ENCODE measurements at regions not wholly inside any gene's neighbourhood (a gene's known extent, or its start where the extent isn't known, plus 50 kb on each side); places are given as distances from the start of the nearest gene placed in this dataset.
A peak's percentile ranks its signal among the peaks of the same experiment; 100 is the strongest.

- Mint-ChIP-seq H3K4me3 (no peak overlapping the region), H3K27ac (no peak overlapping the region), H3K27me3 (ENCODE audit: low read depth) (no peaks in the 10 kb centered on the region), H3K4me1 (no peaks in the 10 kb centered on the region), H3K36me3 (no peaks in the 10 kb centered on the region), H3K9me3 (no peaks in the 10 kb centered on the region)
- DNase-seq (ENCODE audit: low spot score) (no peak), ATAC-seq (no peak)
- CTCF ChIA-PET = no interaction called here
- TF ChIP-seq JAZF1 (CRISPR knock-in tag; IDR thresholded peaks at IDR 0.05) = no peak
- no peak for TF ChIP-seq ZBTB21 (CRISPR knock-in tag; IDR thresholded peaks at IDR 0.05; ENCODE audit: borderline replicate concordance)
- TF ChIP-seq ELF4 (CRISPR knock-in tag; IDR thresholded peaks at IDR 0.05; ENCODE audit: low read depth) = no peak
- no peak for TF ChIP-seq SOX15 (CRISPR knock-in tag; IDR thresholded peaks at IDR 0.05)
- TF ChIP-seq, protein P1, sequence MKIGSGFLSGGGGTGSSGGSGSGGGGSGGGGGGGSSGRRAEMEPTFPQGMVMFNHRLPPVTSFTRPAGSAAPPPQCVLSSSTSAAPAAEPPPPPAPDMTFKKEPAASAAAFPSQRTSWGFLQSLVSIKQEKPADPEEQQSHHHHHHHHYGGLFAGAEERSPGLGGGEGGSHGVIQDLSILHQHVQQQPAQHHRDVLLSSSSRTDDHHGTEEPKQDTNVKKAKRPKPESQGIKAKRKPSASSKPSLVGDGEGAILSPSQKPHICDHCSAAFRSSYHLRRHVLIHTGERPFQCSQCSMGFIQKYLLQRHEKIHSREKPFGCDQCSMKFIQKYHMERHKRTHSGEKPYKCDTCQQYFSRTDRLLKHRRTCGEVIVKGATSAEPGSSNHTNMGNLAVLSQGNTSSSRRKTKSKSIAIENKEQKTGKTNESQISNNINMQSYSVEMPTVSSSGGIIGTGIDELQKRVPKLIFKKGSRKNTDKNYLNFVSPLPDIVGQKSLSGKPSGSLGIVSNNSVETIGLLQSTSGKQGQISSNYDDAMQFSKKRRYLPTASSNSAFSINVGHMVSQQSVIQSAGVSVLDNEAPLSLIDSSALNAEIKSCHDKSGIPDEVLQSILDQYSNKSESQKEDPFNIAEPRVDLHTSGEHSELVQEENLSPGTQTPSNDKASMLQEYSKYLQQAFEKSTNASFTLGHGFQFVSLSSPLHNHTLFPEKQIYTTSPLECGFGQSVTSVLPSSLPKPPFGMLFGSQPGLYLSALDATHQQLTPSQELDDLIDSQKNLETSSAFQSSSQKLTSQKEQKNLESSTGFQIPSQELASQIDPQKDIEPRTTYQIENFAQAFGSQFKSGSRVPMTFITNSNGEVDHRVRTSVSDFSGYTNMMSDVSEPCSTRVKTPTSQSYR (CRISPR knock-in tag; IDR thresholded peaks at IDR 0.05) = no peak
- TF ChIP-seq, protein P2, sequence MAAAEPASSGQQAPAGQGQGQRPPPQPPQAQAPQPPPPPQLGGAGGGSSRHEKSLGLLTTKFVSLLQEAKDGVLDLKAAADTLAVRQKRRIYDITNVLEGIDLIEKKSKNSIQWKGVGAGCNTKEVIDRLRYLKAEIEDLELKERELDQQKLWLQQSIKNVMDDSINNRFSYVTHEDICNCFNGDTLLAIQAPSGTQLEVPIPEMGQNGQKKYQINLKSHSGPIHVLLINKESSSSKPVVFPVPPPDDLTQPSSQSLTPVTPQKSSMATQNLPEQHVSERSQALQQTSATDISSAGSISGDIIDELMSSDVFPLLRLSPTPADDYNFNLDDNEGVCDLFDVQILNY (CRISPR knock-in tag; IDR thresholded peaks at IDR 0.05) = no peak
- TF ChIP-seq TP53 (CRISPR knock-in tag; IDR thresholded peaks at IDR 0.05) = no peak
- POLR2A ChIA-PET = no interaction called here
These were observed 162.5 kb upstream of the TMEFF2 start for GRCh38 chr2:192357217-192357616.

- H3K27ac Mint-ChIP-seq = no peak overlapping the region
- ChIA-PET CTCF (no interaction called here), POLR2A (no interaction called here)
- peaks cover 5% of the 10 kb centered on the region; the same call in 1 of the 2 replicates for H3K4me1 Mint-ChIP-seq
- ATAC-seq = peak; percentile 53; the same call in 1 of the 2 replicates
- H3K4me3 Mint-ChIP-seq = no peak overlapping the region
- no peaks in the 10 kb centered on the region for H3K9me3 Mint-ChIP-seq
- no peaks in the 10 kb centered on the region for H3K36me3 Mint-ChIP-seq
- TF ChIP-seq OVOL2 (CRISPR knock-in tag; IDR thresholded peaks at IDR 0.05; ENCODE audit: borderline replicate concordance) (no peak), FOXK1 (CRISPR knock-in tag; IDR thresholded peaks at IDR 0.05) (no peak), ESRRA (CRISPR knock-in tag; IDR thresholded peaks at IDR 0.05; ENCODE audit: borderline replicate concordance) (no peak), GABPB1 (CRISPR knock-in tag; IDR thresholded peaks at IDR 0.05) (no peak), ZMAT4 (CRISPR knock-in tag; IDR thresholded peaks at IDR 0.05) (no peak), FOXJ3 (CRISPR knock-in tag; IDR thresholded peaks at IDR 0.05; ENCODE audit: borderline replicate concordance) (no peak), ZBTB43 (CRISPR knock-in tag; IDR thresholded peaks at IDR 0.05) (no peak), ATF3 (CRISPR knock-in tag; conservative IDR thresholded peaks at IDR 0.05) (no peak), E2F1 (CRISPR knock-in tag; IDR thresholded peaks at IDR 0.05) (no peak), GRHL2 (CRISPR knock-in tag; IDR thresholded peaks at IDR 0.05; ENCODE audit: insufficient replicate concordance, severe bottlenecking) (no peak)
- TF ChIP-seq, protein P3, sequence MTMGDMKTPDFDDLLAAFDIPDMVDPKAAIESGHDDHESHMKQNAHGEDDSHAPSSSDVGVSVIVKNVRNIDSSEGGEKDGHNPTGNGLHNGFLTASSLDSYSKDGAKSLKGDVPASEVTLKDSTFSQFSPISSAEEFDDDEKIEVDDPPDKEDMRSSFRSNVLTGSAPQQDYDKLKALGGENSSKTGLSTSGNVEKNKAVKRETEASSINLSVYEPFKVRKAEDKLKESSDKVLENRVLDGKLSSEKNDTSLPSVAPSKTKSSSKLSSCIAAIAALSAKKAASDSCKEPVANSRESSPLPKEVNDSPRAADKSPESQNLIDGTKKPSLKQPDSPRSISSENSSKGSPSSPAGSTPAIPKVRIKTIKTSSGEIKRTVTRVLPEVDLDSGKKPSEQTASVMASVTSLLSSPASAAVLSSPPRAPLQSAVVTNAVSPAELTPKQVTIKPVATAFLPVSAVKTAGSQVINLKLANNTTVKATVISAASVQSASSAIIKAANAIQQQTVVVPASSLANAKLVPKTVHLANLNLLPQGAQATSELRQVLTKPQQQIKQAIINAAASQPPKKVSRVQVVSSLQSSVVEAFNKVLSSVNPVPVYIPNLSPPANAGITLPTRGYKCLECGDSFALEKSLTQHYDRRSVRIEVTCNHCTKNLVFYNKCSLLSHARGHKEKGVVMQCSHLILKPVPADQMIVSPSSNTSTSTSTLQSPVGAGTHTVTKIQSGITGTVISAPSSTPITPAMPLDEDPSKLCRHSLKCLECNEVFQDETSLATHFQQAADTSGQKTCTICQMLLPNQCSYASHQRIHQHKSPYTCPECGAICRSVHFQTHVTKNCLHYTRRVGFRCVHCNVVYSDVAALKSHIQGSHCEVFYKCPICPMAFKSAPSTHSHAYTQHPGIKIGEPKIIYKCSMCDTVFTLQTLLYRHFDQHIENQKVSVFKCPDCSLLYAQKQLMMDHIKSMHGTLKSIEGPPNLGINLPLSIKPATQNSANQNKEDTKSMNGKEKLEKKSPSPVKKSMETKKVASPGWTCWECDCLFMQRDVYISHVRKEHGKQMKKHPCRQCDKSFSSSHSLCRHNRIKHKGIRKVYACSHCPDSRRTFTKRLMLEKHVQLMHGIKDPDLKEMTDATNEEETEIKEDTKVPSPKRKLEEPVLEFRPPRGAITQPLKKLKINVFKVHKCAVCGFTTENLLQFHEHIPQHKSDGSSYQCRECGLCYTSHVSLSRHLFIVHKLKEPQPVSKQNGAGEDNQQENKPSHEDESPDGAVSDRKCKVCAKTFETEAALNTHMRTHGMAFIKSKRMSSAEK (CRISPR knock-in tag; IDR thresholded peaks at IDR 0.05; ENCODE audit: borderline replicate concordance) = no peak
- TF ChIP-seq, protein P4, sequence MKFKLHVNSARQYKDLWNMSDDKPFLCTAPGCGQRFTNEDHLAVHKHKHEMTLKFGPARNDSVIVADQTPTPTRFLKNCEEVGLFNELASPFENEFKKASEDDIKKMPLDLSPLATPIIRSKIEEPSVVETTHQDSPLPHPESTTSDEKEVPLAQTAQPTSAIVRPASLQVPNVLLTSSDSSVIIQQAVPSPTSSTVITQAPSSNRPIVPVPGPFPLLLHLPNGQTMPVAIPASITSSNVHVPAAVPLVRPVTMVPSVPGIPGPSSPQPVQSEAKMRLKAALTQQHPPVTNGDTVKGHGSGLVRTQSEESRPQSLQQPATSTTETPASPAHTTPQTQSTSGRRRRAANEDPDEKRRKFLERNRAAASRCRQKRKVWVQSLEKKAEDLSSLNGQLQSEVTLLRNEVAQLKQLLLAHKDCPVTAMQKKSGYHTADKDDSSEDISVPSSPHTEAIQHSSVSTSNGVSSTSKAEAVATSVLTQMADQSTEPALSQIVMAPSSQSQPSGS (CRISPR knock-in tag; IDR thresholded peaks at IDR 0.05; ENCODE audit: borderline replicate concordance, low read depth) = no peak
- no peak for DNase-seq (ENCODE audit: low spot score)
- no peaks in the 10 kb centered on the region for H3K27me3 Mint-ChIP-seq (ENCODE audit: low read depth)
These were observed 159.9 kb upstream of the TMEFF2 start for GRCh38 chr2:192354512-192355244.

Data from WTC11 (cell line).